HEK293 (cell line): ENCODE measurements at regions not wholly inside any gene's neighbourhood (a gene's known extent, or its start where the extent isn't known, plus 50 kb on each side); places are given as distances from the start of the nearest gene placed in this dataset.

Experiments used
- CTCF ChIA-PET: fragments of 350-600 bp; formaldehyde crosslinking; extraction: SDS; loops from one replicate; lab custom pipeline; 2021; ENCODE audit warnings: antibody characterized with exemption; lab: Yijun Ruan, JAX
- POLR2A ChIA-PET: fragments of 300-600 bp; formaldehyde crosslinking; extraction: SDS; loops from one replicate; lab custom pipeline; 2020; ENCODE audit warnings: antibody characterized with exemption, inconsistent platforms; lab: Yijun Ruan, JAX
- H3K27ac ChIP-seq: fragments of 200-500 bp; sonication (Bioruptor generic); 2 replicates; pipeline ENCODE4 v1.5.1; 2014; ENCODE audit warnings: low read depth, low read length, control low read depth, inconsistent platforms; ENCODE audit errors: extremely low read depth
- H3K36me3 ChIP-seq, 2 experiments: fragments of 200-500 bp in 1 of 2; sonication (Bioruptor generic) in 1 of 2; 1 replicate in 1 of 2; 2 replicates in 1 of 2; pipeline ENCODE4 v1.5.1; 2014 to 2017; ENCODE audit warnings: inconsistent platforms in 2 of 2, low read length in 2 of 2; ENCODE audit not compliant: control insufficient read depth in 2 of 2, insufficient read depth in 1 of 2
- H3K4me1 ChIP-seq: fragments of 200-500 bp; sonication (Bioruptor generic); 2 replicates; pipeline ENCODE4 v1.5.1; 2014; ENCODE audit warnings: mild to moderate bottlenecking, low read length, inconsistent platforms; ENCODE audit not compliant: control insufficient read depth, insufficient read depth
- H3K4me3 ChIP-seq: 2 replicates; pipeline ENCODE4 v1.5.1; 2011; ENCODE audit warnings: low read depth, mild to moderate bottlenecking, control low read depth, low read length, moderate library complexity
- H3K9me3 ChIP-seq: fragments of 200-500 bp; sonication (Bioruptor generic); 2 replicates; pipeline ENCODE4 v1.5.1; 2014; ENCODE audit warnings: low read depth, low read length, inconsistent platforms; ENCODE audit not compliant: control insufficient read depth, insufficient read depth
- FEZF1 ChIP-seq: fragments of 450-650 bp; formaldehyde crosslinking; IDR thresholded peaks from 2 replicates; pipeline ENCODE4 v1.5.1; 2016; ENCODE audit warnings: missing biosample characterization, missing genetic modification characterization
- GLIS1 ChIP-seq: fragments of 450-650 bp; formaldehyde crosslinking; IDR thresholded peaks from 2 replicates; pipeline ENCODE4 v1.5.1; 2016; ENCODE audit warnings: missing biosample characterization, missing genetic modification characterization
- PATZ1 ChIP-seq: fragments of 450-650 bp; formaldehyde crosslinking; IDR thresholded peaks from 2 replicates; pipeline ENCODE4 v1.5.1; 2016; ENCODE audit warnings: missing biosample characterization, missing genetic modification characterization
- PRDM2 ChIP-seq: fragments of 450-650 bp; formaldehyde crosslinking; IDR thresholded peaks from 2 replicates; pipeline ENCODE4 v1.5.1; 2016; ENCODE audit warnings: missing biosample characterization, missing genetic modification characterization, borderline replicate concordance
- SP2 ChIP-seq: fragments of 450-650 bp; formaldehyde crosslinking; IDR thresholded peaks from 2 replicates; pipeline ENCODE4 v1.5.1; 2016; ENCODE audit warnings: missing biosample characterization, missing genetic modification characterization
- SP3 ChIP-seq: fragments of 450-650 bp; formaldehyde crosslinking; IDR thresholded peaks from 2 replicates; pipeline ENCODE4 v1.5.1; 2016; ENCODE audit warnings: missing biosample characterization, missing genetic modification characterization
- ZBTB7A ChIP-seq: fragments of 450-650 bp; formaldehyde crosslinking; IDR thresholded peaks from 2 replicates; pipeline ENCODE4 v1.5.1; 2016; ENCODE audit warnings: low read depth, missing biosample characterization, missing genetic modification characterization
- ZNF138 ChIP-seq: fragments of 450-650 bp; formaldehyde crosslinking; IDR thresholded peaks from 2 replicates; pipeline ENCODE4 v1.5.1; 2016; ENCODE audit warnings: missing biosample characterization, missing genetic modification characterization, borderline replicate concordance
- ZNF155 ChIP-seq: fragments of 450-650 bp; formaldehyde crosslinking; IDR thresholded peaks from 2 replicates; pipeline ENCODE4 v1.5.1; 2016; ENCODE audit warnings: missing biosample characterization, missing genetic modification characterization
- ZNF350 ChIP-seq: fragments of 450-650 bp; formaldehyde crosslinking; IDR thresholded peaks from 2 replicates; pipeline ENCODE4 v1.5.0; 2017; ENCODE audit warnings: missing biosample characterization, mild to moderate bottlenecking, missing genetic modification characterization
- ZNF473 ChIP-seq: fragments of 450-650 bp; formaldehyde crosslinking; IDR thresholded peaks from 2 replicates; pipeline ENCODE4 v1.5.1; 2017; ENCODE audit warnings: missing biosample characterization, missing genetic modification characterization
- ZNF549 ChIP-seq: fragments of 450-650 bp; IDR thresholded peaks from 2 replicates; pipeline ENCODE4 v1.5.1; 2018; ENCODE audit warnings: missing biosample characterization, missing genetic modification characterization, mild to moderate bottlenecking, inconsistent platforms, moderate library complexity
- ZNF580 ChIP-seq: fragments of 450-650 bp; formaldehyde crosslinking; IDR thresholded peaks from 2 replicates; pipeline ENCODE4 v1.5.1; 2016; ENCODE audit warnings: missing biosample characterization, missing genetic modification characterization
- ZNF654 ChIP-seq: fragments of 450-650 bp; formaldehyde crosslinking; IDR thresholded peaks from 2 replicates; pipeline ENCODE4 v1.5.1; 2016; ENCODE audit warnings: low read depth, missing biosample characterization, missing genetic modification characterization
- ZNF660 ChIP-seq: fragments of 450-650 bp; IDR thresholded peaks from 2 replicates; pipeline ENCODE4 v1.5.1; 2018; ENCODE audit warnings: missing biosample characterization, mild to moderate bottlenecking, missing genetic modification characterization
- ZNF747 ChIP-seq: fragments of 450-650 bp; formaldehyde crosslinking; IDR thresholded peaks from 2 replicates; pipeline ENCODE4 v1.5.1; 2016; ENCODE audit warnings: missing biosample characterization, missing genetic modification characterization
- ZNF768 ChIP-seq: fragments of 450-650 bp; formaldehyde crosslinking; IDR thresholded peaks from 2 replicates; pipeline ENCODE4 v1.5.1; 2018; ENCODE audit warnings: missing biosample characterization, mild to moderate bottlenecking, missing genetic modification characterization
- ZSCAN4 ChIP-seq: fragments of 450-650 bp; formaldehyde crosslinking; IDR thresholded peaks from 2 replicates; pipeline ENCODE4 v1.5.1; 2017; ENCODE audit warnings: missing biosample characterization, missing genetic modification characterization

- Histone ChIP-seq H3K36me3 (no peaks in the 10 kb centered on the region), H3K27ac (no peak overlapping the region), H3K9me3 (no peaks in the 10 kb centered on the region), H3K4me1 (no peaks in the 10 kb centered on the region), H3K4me3 (no peak overlapping the region)
- POLR2A ChIA-PET = no interaction called here
- TF ChIP-seq ZNF660 (tag by site-specific recombination) (no peak), ZBTB7A (tag by site-specific recombination) (no peak), FEZF1 (tag by site-specific recombination) (no peak), PATZ1 (tag by site-specific recombination) (no peak), GLIS1 (tag by site-specific recombination) (no peak), ZNF155 (tag by site-specific recombination) (no peak), ZNF768 (tag by site-specific recombination) (no peak), ZSCAN4 (tag by site-specific recombination) (no peak), ZNF580 (tag by site-specific recombination) (no peak), SP2 (tag by site-specific recombination) (no peak), ZNF138 (tag by site-specific recombination) (no peak), ZNF654 (tag by site-specific recombination) (no peak), PRDM2 (no peak), ZNF549 (tag by site-specific recombination) (no peak), ZNF350 (tag by site-specific recombination) (no peak), SP3 (tag by site-specific recombination) (no peak), ZNF747 (tag by site-specific recombination) (no peak), ZNF473 (tag by site-specific recombination) (no peak)
- CTCF ChIA-PET = interaction anchor here (0.5 to 0.6 kb wide), 3 partner anchors 19 to 1249 kb away, joined by 3 read pairs; no protein-coding TSS in a partner anchor
Observed at GRCh38 chr6:146896960-146897701, 298.4 kb downstream of the ADGB start.
